Dendritic cell treated with granulocyte-macrophage colony-stimulating factor and Interleukin-4, amounts not matched to agents 40 ng/mL and 50 ng/mL, for 4 days (primary cell): ENCODE measurements at regions not wholly inside any gene's neighbourhood (a gene's known extent, or its start where the extent isn't known, plus 50 kb on each side); places are given as distances from the start of the nearest gene placed in this dataset.

Experiments
- H3K27ac Mint-ChIP-seq: one replicate; pipeline ENCODE4 v1.8.0; 2022; ENCODE audit warnings: mild to moderate bottlenecking, mixed read lengths
- H3K27me3 Mint-ChIP-seq: one replicate; pipeline ENCODE4 v1.8.0; 2022; ENCODE audit warnings: mild to moderate bottlenecking, mixed read lengths
- H3K36me3 Mint-ChIP-seq: one replicate; pipeline ENCODE4 v1.8.0; 2022; ENCODE audit warnings: low read depth, mixed read lengths
- H3K4me1 Mint-ChIP-seq: one replicate; pipeline ENCODE4 v1.8.0; 2022; ENCODE audit warnings: low read depth, mixed read lengths
- H3K4me3 Mint-ChIP-seq: one replicate; pipeline ENCODE4 v1.8.0; 2022; ENCODE audit warnings: mild to moderate bottlenecking, moderate library complexity, mixed read lengths
- H3K9me3 Mint-ChIP-seq: one replicate; pipeline ENCODE4 v1.8.0; 2022; ENCODE audit warnings: mixed read lengths
- intact Hi-C: fragments of 100-400 bp; cut with micrococcal nuclease; formaldehyde crosslinking; loops from one replicate; pipeline ENCODE4 v1.15.0; 2022

- intact Hi-C loops, result no loop called here
- Mint-ChIP-seq H3K4me3 (no peak overlapping the region), H3K27ac (no peak overlapping the region), H3K4me1 (peaks cover 7% of the 10 kb centered on the region), H3K9me3 (no peaks in the 10 kb centered on the region), H3K36me3 (no peaks in the 10 kb centered on the region), H3K27me3 (peaks cover 21% of the 10 kb centered on the region)
Measured at GRCh38 chr1:56045477-56045876, 533.9 kb downstream of the PLPP3 start.

- H3K27me3 Mint-ChIP-seq, result peaks cover 20% of the 10 kb centered on the region
- H3K36me3 Mint-ChIP-seq, result no peaks in the 10 kb centered on the region
- peaks cover 7% of the 10 kb centered on the region for H3K4me1 Mint-ChIP-seq
- no peak overlapping the region for H3K4me3 Mint-ChIP-seq
- H3K9me3 Mint-ChIP-seq, result no peaks in the 10 kb centered on the region
- intact Hi-C loops, result no loop called here
- H3K27ac Mint-ChIP-seq, result no peak overlapping the region
Measured at GRCh38 chr1:56045062-56045461, 534.3 kb downstream of the PLPP3 start.

- H3K27ac Mint-ChIP-seq, result no peak overlapping the region
- no peak overlapping the region for H3K4me3 Mint-ChIP-seq
- H3K4me1 Mint-ChIP-seq, result peaks cover 7% of the 10 kb centered on the region
- H3K27me3 Mint-ChIP-seq, result peaks cover 22% of the 10 kb centered on the region
- no peaks in the 10 kb centered on the region for H3K36me3 Mint-ChIP-seq
- intact Hi-C loops, result no loop called here
- H3K9me3 Mint-ChIP-seq, result no peaks in the 10 kb centered on the region
Measured at GRCh38 chr1:56036479-56036878, 542.9 kb downstream of the PLPP3 start.

GRCh38 chr1:56034847-56035481 lies 544.4 kb downstream of the PLPP3 start:
- H3K27me3 Mint-ChIP-seq, result peaks cover 22% of the 10 kb centered on the region

GRCh38 chr1:56034222-56034621 lies 545.1 kb downstream of the PLPP3 start:
- intact Hi-C loops, result no loop called here
- Mint-ChIP-seq H3K4me1 (no peaks in the 10 kb centered on the region), H3K27me3 (peaks cover 24% of the 10 kb centered on the region), H3K27ac (no peak overlapping the region), H3K36me3 (no peaks in the 10 kb centered on the region), H3K9me3 (no peaks in the 10 kb centered on the region), H3K4me3 (no peak overlapping the region)

More at GRCh38 chr1:56034847-56035481, 544.4 kb downstream of the PLPP3 start:
- H3K27ac Mint-ChIP-seq, result no peak overlapping the region
- H3K9me3 Mint-ChIP-seq, result no peaks in the 10 kb centered on the region
- H3K36me3 Mint-ChIP-seq, result no peaks in the 10 kb centered on the region
- intact Hi-C loops, result no loop called here
- no peak overlapping the region for H3K4me3 Mint-ChIP-seq
- no peaks in the 10 kb centered on the region for H3K4me1 Mint-ChIP-seq

GRCh38 chr1:56033321-56034037 lies 545.9 kb downstream of the PLPP3 start:
- intact Hi-C loops, result no loop called here
- Mint-ChIP-seq H3K9me3 (no peaks in the 10 kb centered on the region), H3K36me3 (no peaks in the 10 kb centered on the region), H3K4me1 (no peaks in the 10 kb centered on the region), H3K4me3 (no peak overlapping the region), H3K27me3 (peaks cover 25% of the 10 kb centered on the region), H3K27ac (no peak overlapping the region)

- no peaks in the 10 kb centered on the region for H3K9me3 Mint-ChIP-seq
- no peaks in the 10 kb centered on the region for H3K36me3 Mint-ChIP-seq
- peaks cover 29% of the 10 kb centered on the region for H3K27me3 Mint-ChIP-seq
- no peak overlapping the region for H3K4me3 Mint-ChIP-seq
- H3K4me1 Mint-ChIP-seq, result no peaks in the 10 kb centered on the region
- no peak overlapping the region for H3K27ac Mint-ChIP-seq
- intact Hi-C loops, result no loop called here
Measured at GRCh38 chr1:56032096-56032676, 547.2 kb downstream of the PLPP3 start.

GRCh38 chr1:56031001-56031400 lies 548.4 kb downstream of the PLPP3 start:
- no peaks in the 10 kb centered on the region for H3K36me3 Mint-ChIP-seq
- intact Hi-C loops, result no loop called here
- H3K9me3 Mint-ChIP-seq, result no peaks in the 10 kb centered on the region
- H3K27ac Mint-ChIP-seq, result no peak overlapping the region
- peaks cover 29% of the 10 kb centered on the region for H3K27me3 Mint-ChIP-seq
- H3K4me3 Mint-ChIP-seq, result no peak overlapping the region
- no peaks in the 10 kb centered on the region for H3K4me1 Mint-ChIP-seq

GRCh38 chr1:56029319-56030003 lies 549.9 kb downstream of the PLPP3 start:
- H3K36me3 Mint-ChIP-seq, result no peaks in the 10 kb centered on the region
- H3K27me3 Mint-ChIP-seq, result peaks cover 22% of the 10 kb centered on the region
- intact Hi-C loops, result no loop called here
- no peak overlapping the region for H3K4me3 Mint-ChIP-seq
- H3K27ac Mint-ChIP-seq, result no peak overlapping the region
- H3K4me1 Mint-ChIP-seq, result no peaks in the 10 kb centered on the region
- H3K9me3 Mint-ChIP-seq, result peaks cover 2% of the 10 kb centered on the region

- no peak overlapping the region for H3K4me3 Mint-ChIP-seq
- no peak overlapping the region for H3K27ac Mint-ChIP-seq
- H3K36me3 Mint-ChIP-seq, result no peaks in the 10 kb centered on the region
- peaks cover 22% of the 10 kb centered on the region for H3K27me3 Mint-ChIP-seq
- intact Hi-C loops, result no loop called here
- H3K9me3 Mint-ChIP-seq, result peaks cover 8% of the 10 kb centered on the region
- no peaks in the 10 kb centered on the region for H3K4me1 Mint-ChIP-seq
Measured at GRCh38 chr1:56028911-56029310, 550.5 kb downstream of the PLPP3 start.

GRCh38 chr1:56028244-56028643 lies 551.1 kb downstream of the PLPP3 start:
- H3K27me3 Mint-ChIP-seq, result peaks cover 19% of the 10 kb centered on the region
- peaks cover 14% of the 10 kb centered on the region for H3K9me3 Mint-ChIP-seq
- H3K4me3 Mint-ChIP-seq, result no peak overlapping the region
- no peak overlapping the region for H3K27ac Mint-ChIP-seq
- H3K4me1 Mint-ChIP-seq, result no peaks in the 10 kb centered on the region
- H3K36me3 Mint-ChIP-seq, result no peaks in the 10 kb centered on the region
- intact Hi-C loops, result no loop called here

GRCh38 chr1:56025942-56026341 lies 553.4 kb downstream of the PLPP3 start:
- Mint-ChIP-seq H3K27me3 (peaks cover 17% of the 10 kb centered on the region), H3K9me3 (peaks cover 33% of the 10 kb centered on the region), H3K36me3 (no peaks in the 10 kb centered on the region), H3K27ac (no peak overlapping the region), H3K4me1 (no peaks in the 10 kb centered on the region), H3K4me3 (no peak overlapping the region)
- intact Hi-C loops, result no loop called here

- Mint-ChIP-seq H3K36me3 (no peaks in the 10 kb centered on the region), H3K27ac (no peak overlapping the region), H3K27me3 (peaks cover 15% of the 10 kb centered on the region), H3K9me3 (peaks cover 41% of the 10 kb centered on the region), H3K4me1 (no peaks in the 10 kb centered on the region), H3K4me3 (no peak overlapping the region)
- intact Hi-C loops, result no loop called here
Measured at GRCh38 chr1:56024155-56024554, 555.2 kb downstream of the PLPP3 start.

GRCh38 chr1:56019922-56020321 lies 559.4 kb downstream of the PLPP3 start:
- no peak overlapping the region for H3K27ac Mint-ChIP-seq
- no peaks in the 10 kb centered on the region for H3K4me1 Mint-ChIP-seq
- H3K27me3 Mint-ChIP-seq, result peaks cover 6% of the 10 kb centered on the region
- no peaks in the 10 kb centered on the region for H3K36me3 Mint-ChIP-seq
- H3K4me3 Mint-ChIP-seq, result no peak overlapping the region
- intact Hi-C loops, result no loop called here
- peaks cover 46% of the 10 kb centered on the region for H3K9me3 Mint-ChIP-seq
